IMR-90 (cell line): ENCODE measurements at regions not wholly inside any gene's neighbourhood (a gene's known extent, or its start where the extent isn't known, plus 50 kb on each side); places are given as distances from the start of the nearest gene placed in this dataset.

Experiments
- ATAC-seq: fragments of 200-7000 bp; cut with Tn5 transposase; 2 replicates; pipeline ENCODE4 v1.9.1; 2020; ENCODE audit warnings: low read depth, mild to moderate bottlenecking, moderate library complexity
- BruUV-seq: library from RNA; stranded (reverse); fragments of 400-500 nt; replicated peaks from 2 replicates; lab custom pipeline; 2021; lab: Mats Ljungman, UMichigan
- CTCF ChIA-PET: fragments of 300-600 bp; formaldehyde crosslinking; extraction: SDS; loops from one replicate; lab custom pipeline; 2021; ENCODE audit warnings: antibody characterized with exemption; lab: Yijun Ruan, JAX
- POLR2A ChIA-PET: fragments of 300-600 bp; sonication (Branson Sonifier 250); formaldehyde crosslinking; loops from one replicate; lab custom pipeline; 2022; ENCODE audit warnings: antibody characterized with exemption; ENCODE audit not compliant: unreplicated experiment; lab: Charles Lee
- DNase-seq: peaks from one replicate; pipeline ENCODE4 v3.0.0; 2013
- H2AFZ ChIP-seq: replicated peaks from 2 replicates; pipeline ENCODE3; 2013; ENCODE audit warnings: low read length, mild to moderate bottlenecking; ENCODE audit not compliant: poor library complexity
- H2AK5ac ChIP-seq: 2 replicates; pipeline ENCODE4 v1.6.1; 2013; ENCODE audit warnings: low read depth, low read length, inconsistent platforms
- H2AK9ac ChIP-seq: replicated peaks from 2 replicates; pipeline ENCODE3; 2013; ENCODE audit warnings: mild to moderate bottlenecking, low read depth, low read length, moderate library complexity; ENCODE audit not compliant: poor library complexity
- H2BK120ac ChIP-seq: 2 replicates; pipeline ENCODE4 v1.6.1; 2013; ENCODE audit warnings: low read depth, low read length, inconsistent platforms
- H2BK15ac ChIP-seq: 3 replicates; pipeline ENCODE4 v1.6.1; 2013; ENCODE audit warnings: low read depth, low read length, inconsistent platforms
- H2BK20ac ChIP-seq: 2 replicates; pipeline ENCODE4 v1.6.1; 2013; ENCODE audit warnings: low read depth, mild to moderate bottlenecking, inconsistent platforms, low read length, moderate library complexity
- H2BK5ac ChIP-seq: 2 replicates; pipeline ENCODE4 v1.6.1; 2013; ENCODE audit warnings: mild to moderate bottlenecking, low read depth, low read length, inconsistent platforms; ENCODE audit not compliant: poor library complexity, severe bottlenecking
- H3K14ac ChIP-seq: replicated peaks from 2 replicates; pipeline ENCODE4 v1.6.1; 2013; ENCODE audit warnings: low read depth, low read length, inconsistent platforms
- H3K18ac ChIP-seq: 2 replicates; pipeline ENCODE4 v1.6.1; 2013; ENCODE audit warnings: low read depth, low read length, control low read depth
- H3K23ac ChIP-seq: 2 replicates; pipeline ENCODE4 v1.6.1; 2013; ENCODE audit warnings: low read depth, low read length, inconsistent platforms
- H3K27ac ChIP-seq: 2 replicates; pipeline ENCODE4 v1.5.1; 2013; ENCODE audit warnings: mild to moderate bottlenecking, control low read depth, low read length; ENCODE audit not compliant: insufficient read depth
- H3K27me3 ChIP-seq: 2 replicates; pipeline ENCODE4 v1.6.1; 2013; ENCODE audit warnings: low read length; ENCODE audit not compliant: control insufficient read depth, insufficient read depth
- H3K36me3 ChIP-seq: 2 replicates; pipeline ENCODE4 v1.6.1; 2013; ENCODE audit warnings: low read length, mixed read lengths; ENCODE audit not compliant: control insufficient read depth, insufficient read depth
- H3K4ac ChIP-seq: 2 replicates; pipeline ENCODE4 v1.6.1; 2013; ENCODE audit warnings: low read depth, low read length, inconsistent platforms
- H3K4me1 ChIP-seq: 2 replicates; pipeline ENCODE4 v1.6.1; 2013; ENCODE audit warnings: low read length, mixed read lengths; ENCODE audit not compliant: control insufficient read depth, insufficient read depth
- H3K4me2 ChIP-seq: 2 replicates; pipeline ENCODE4 v1.6.1; 2013; ENCODE audit warnings: low read depth, mild to moderate bottlenecking, control low read depth, low read length, moderate library complexity
- H3K4me3 ChIP-seq: 2 replicates; pipeline ENCODE4 v1.5.1; 2013; ENCODE audit warnings: low read depth, mild to moderate bottlenecking, control low read depth, low read length, moderate library complexity; ENCODE audit not compliant: insufficient read depth
- H3K56ac ChIP-seq: 2 replicates; pipeline ENCODE4 v1.6.1; 2013; ENCODE audit warnings: low read length, inconsistent platforms; ENCODE audit not compliant: insufficient read depth; ENCODE audit errors: extremely low read depth
- H3K79me1 ChIP-seq, 2 experiments: 2 replicates each; pipeline ENCODE4 v1.6.1; 2013; ENCODE audit warnings: low read length in 2 of 2, inconsistent platforms in 1 of 2, low read depth in 1 of 2
- H3K9ac ChIP-seq: 2 replicates; pipeline ENCODE4 v1.6.1; 2013; ENCODE audit warnings: low read depth, low read length, control low read depth
- H3K9me1 ChIP-seq: 2 replicates; pipeline ENCODE4 v1.6.1; 2013; ENCODE audit warnings: low read length, inconsistent platforms; ENCODE audit not compliant: insufficient read depth
- H3K9me3 ChIP-seq: 2 replicates; pipeline ENCODE4 v1.6.1; 2013; ENCODE audit warnings: low read length; ENCODE audit not compliant: control insufficient read depth, insufficient read depth
- H4K20me1 ChIP-seq: 2 replicates; pipeline ENCODE4 v1.6.1; 2013; ENCODE audit warnings: low read length, inconsistent platforms; ENCODE audit not compliant: insufficient read depth
- H4K5ac ChIP-seq: 2 replicates; pipeline ENCODE4 v1.6.1; 2013; ENCODE audit warnings: mild to moderate bottlenecking, low read depth, low read length, control low read depth
- H4K8ac ChIP-seq, 2 experiments: 2 replicates each; pipeline ENCODE4 v1.6.1; 2013; ENCODE audit warnings: low read depth in 2 of 2, low read length in 2 of 2, control low read depth in 1 of 2, inconsistent platforms in 1 of 2
- H4K91ac ChIP-seq: 2 replicates; pipeline ENCODE4 v1.6.1; 2013; ENCODE audit warnings: low read depth, low read length, inconsistent platforms; ENCODE audit not compliant: insufficient read depth
- CEBPB ChIP-seq: IDR thresholded peaks from 2 replicates; pipeline ENCODE4 v1.6.1; 2012; ENCODE audit warnings: low read depth, low read length, improper control_type of control experiment
- CHD1 ChIP-seq: IDR thresholded peaks from 2 replicates; pipeline ENCODE4 v1.6.1; 2012; ENCODE audit warnings: low read depth, low read length, improper control_type of control experiment
- FOS ChIP-seq: fragments of 150-350 bp; IDR thresholded peaks from 2 replicates; pipeline ENCODE4 v1.6.1; 2016; ENCODE audit warnings: low read depth, low read length
- MAFK ChIP-seq: IDR thresholded peaks from 2 replicates; pipeline ENCODE4 v1.6.1; 2012; ENCODE audit warnings: low read depth, low read length, improper control_type of control experiment
- RFX5 ChIP-seq: IDR thresholded peaks from 2 replicates; pipeline ENCODE4 v1.8.0; 2012; ENCODE audit warnings: low read depth, mild to moderate bottlenecking, low read length, moderate library complexity
- WGBS, 2 experiments: methylation state at CpG; one replicate each; pipeline versions ENCODE4 v1.1.5 to v1.1.7; 2013; ENCODE audit warnings: missing lambda C conversion rate in 2 of 2; ENCODE audit not compliant: insufficient read length in 1 of 2; ENCODE audit errors: extremely low coverage in 2 of 2; 5-methylcytosine and 5-hydroxymethylcytosine counted together
- dilution Hi-C: fragments of 300-500 bp; cut with HindIII; formaldehyde crosslinking; loops from one replicate; pipeline ENCODE4 v1.14.3; 2018; ENCODE audit warnings: low sequenced_read_pairs; ENCODE audit not compliant: unreplicated experiment
- in situ Hi-C: fragments of 300-500 bp; cut with MboI; formaldehyde crosslinking; loops from 3 replicates; pipeline ENCODE4 v1.14.3; 2019; ENCODE audit warnings: low sequenced_read_pairs, inconsistent platforms, mixed read lengths
- intact Hi-C: fragments of 100-400 bp; cut with micrococcal nuclease; formaldehyde crosslinking; loops from 2 replicates; pipeline ENCODE4 v1.10.0; 2022
- TF ChIP-seq, protein P1 (sequence below): fragments of 150-350 bp; IDR thresholded peaks from 2 replicates; pipeline ENCODE4 v1.6.1; 2016; ENCODE audit warnings: low read depth, mild to moderate bottlenecking, low read length, moderate library complexity, borderline replicate concordance

DNA sequence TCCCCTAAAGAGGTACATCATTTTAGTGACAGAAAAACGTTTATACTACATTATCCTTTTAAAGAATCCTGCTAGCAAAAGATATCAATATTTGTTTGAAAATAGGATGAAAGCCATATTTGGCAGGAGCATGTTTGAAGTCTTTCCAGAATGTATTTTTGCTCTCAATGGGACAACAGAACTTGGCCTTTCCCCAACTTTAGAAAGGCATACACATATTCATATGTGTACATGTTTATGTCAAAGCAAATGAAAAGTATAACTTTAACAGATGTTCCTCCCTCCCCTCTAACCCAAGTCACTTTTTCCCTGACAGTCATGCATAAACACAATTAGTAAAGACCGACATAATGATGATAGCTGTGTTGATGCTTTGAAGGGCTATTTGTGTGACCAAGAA lies 427.8 kb upstream of the CDH6 start:
- ATAC-seq (no peak), DNase-seq (no peak)
- H3K18ac ChIP-seq: peak overlapping the region; percentile 32; the same call in 1 of the 2 replicates
- no peak overlapping the region for H3K14ac ChIP-seq
- no peaks in the 10 kb centered on the region for H4K20me1 ChIP-seq
- no peaks in the 10 kb centered on the region for H3K27me3 ChIP-seq
- H3K4me2 ChIP-seq: peak overlapping the region; percentile 40; the same call in 1 of the 2 replicates
- H3K27ac ChIP-seq: no peak overlapping the region
- no peak overlapping the region for H3K23ac ChIP-seq
- peak overlapping the region; percentile 62 for H2BK20ac ChIP-seq
- H2BK15ac ChIP-seq: no peak overlapping the region
- H4K91ac ChIP-seq: no peak overlapping the region
- intact Hi-C loops (no loop called here), in situ Hi-C loops (no loop called here), dilution Hi-C loops (no loop called here)
- H3K4me1 ChIP-seq: peaks cover 2% of the 10 kb centered on the region; the same call in 1 of the 2 replicates
- no peak overlapping the region for H2AK5ac ChIP-seq
- no CpG with 5 or more reads among the region's 2 CpGs for WGBS, 2 experiments
- H4K5ac ChIP-seq: no peak overlapping the region
- H3K9me1 ChIP-seq: no peaks in the 10 kb centered on the region
- no peak overlapping the region for H3K56ac ChIP-seq
- H2AK9ac ChIP-seq: no peak overlapping the region
- TF ChIP-seq, protein P1, sequence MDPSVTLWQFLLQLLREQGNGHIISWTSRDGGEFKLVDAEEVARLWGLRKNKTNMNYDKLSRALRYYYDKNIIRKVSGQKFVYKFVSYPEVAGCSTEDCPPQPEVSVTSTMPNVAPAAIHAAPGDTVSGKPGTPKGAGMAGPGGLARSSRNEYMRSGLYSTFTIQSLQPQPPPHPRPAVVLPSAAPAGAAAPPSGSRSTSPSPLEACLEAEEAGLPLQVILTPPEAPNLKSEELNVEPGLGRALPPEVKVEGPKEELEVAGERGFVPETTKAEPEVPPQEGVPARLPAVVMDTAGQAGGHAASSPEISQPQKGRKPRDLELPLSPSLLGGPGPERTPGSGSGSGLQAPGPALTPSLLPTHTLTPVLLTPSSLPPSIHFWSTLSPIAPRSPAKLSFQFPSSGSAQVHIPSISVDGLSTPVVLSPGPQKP: no peak
- TF ChIP-seq CEBPB: no peak
- no peak for TF ChIP-seq RFX5
- no peak for TF ChIP-seq MAFK
- TF ChIP-seq FOS: no peak
- no peak for TF ChIP-seq CHD1
- H2BK5ac ChIP-seq: peak overlapping the region; percentile 50
- H2BK120ac ChIP-seq: peak overlapping the region; percentile 35
- H2AFZ ChIP-seq: no peak overlapping the region
- no peaks in the 10 kb centered on the region for H3K9me3 ChIP-seq
- no peaks in the 10 kb centered on the region for H3K79me1 ChIP-seq
- H3K36me3 ChIP-seq: no peaks in the 10 kb centered on the region
- no peak overlapping the region for H4K8ac ChIP-seq
- POLR2A ChIA-PET: no interaction called here
- CTCF ChIA-PET: interaction anchor here (0.8 kb wide), 1 partner anchor 24 kb away, joined by 3 read pairs; no protein-coding TSS in a partner anchor
- no peak overlapping the region for H3K9ac ChIP-seq
- no peak overlapping the region for H3K4me3 ChIP-seq
- no TSS peak for BruUV-seq
- H3K4ac ChIP-seq: peak overlapping the region; percentile 9; the same call in 1 of the 2 replicates
